HG02759 (cell line): ENCODE measurements at regions not wholly inside any gene's neighbourhood (a gene's known extent, or its start where the extent isn't known, plus 50 kb on each side); places are given as distances from the start of the nearest gene placed in this dataset.

Experiments used
- ATAC-seq: cut with Tn5 transposase; IDR thresholded peaks from one replicate; pipeline ENCODE4 v1.9.1; 2021; ENCODE audit warnings: mild to moderate bottlenecking, moderate library complexity; ENCODE audit not compliant: unreplicated experiment

GRCh38 chr11:42161886-42162285 lies 702.4 kb upstream of the LRRC4C start:
- ATAC-seq, result no peak

GRCh38 chr11:42169191-42169590 lies 709.7 kb upstream of the LRRC4C start:
- no peak for ATAC-seq

- ATAC-seq, result no peak
These were observed 711.1 kb upstream of the LRRC4C start for GRCh38 chr11:42170601-42171000.

- ATAC-seq, result no peak
These were observed 711.6 kb upstream of the LRRC4C start for GRCh38 chr11:42171046-42171445.

GRCh38 chr11:42172441-42172840 lies 713.0 kb upstream of the LRRC4C start:
- ATAC-seq, result no peak

GRCh38 chr11:42175203-42175602 lies 715.8 kb upstream of the LRRC4C start:
- ATAC-seq, result no peak

GRCh38 chr11:42179216-42179615 lies 719.8 kb upstream of the LRRC4C start:
- no peak for ATAC-seq

- no peak for ATAC-seq
These were observed 736.0 kb upstream of the LRRC4C start for GRCh38 chr11:42195289-42196013.

GRCh38 chr11:42200311-42200710 lies 740.9 kb upstream of the LRRC4C start:
- ATAC-seq, result no peak

- ATAC-seq, result no peak
These were observed 742.2 kb upstream of the LRRC4C start for GRCh38 chr11:42201603-42202148.

- no peak for ATAC-seq
These were observed 746.1 kb upstream of the LRRC4C start for GRCh38 chr11:42205518-42205917.

GRCh38 chr11:42225664-42226063 lies 766.2 kb upstream of the LRRC4C start:
- no peak for ATAC-seq

- no peak for ATAC-seq
These were observed 773.2 kb upstream of the LRRC4C start for GRCh38 chr11:42232673-42233072.

- no peak for ATAC-seq
These were observed 775.0 kb upstream of the LRRC4C start for GRCh38 chr11:42234451-42234951.

- no peak for ATAC-seq
These were observed 778.3 kb upstream of the LRRC4C start for GRCh38 chr11:42237701-42238235.

GRCh38 chr11:42239188-42239587 lies 779.7 kb upstream of the LRRC4C start:
- no peak for ATAC-seq

- no peak for ATAC-seq
These were observed 783.9 kb upstream of the LRRC4C start for GRCh38 chr11:42243385-42243784.

- no peak for ATAC-seq
These were observed 784.9 kb upstream of the LRRC4C start for GRCh38 chr11:42244376-42244775.

GRCh38 chr11:42249401-42249800 lies 789.9 kb upstream of the LRRC4C start:
- no peak for ATAC-seq

- no peak for ATAC-seq
These were observed 790.5 kb upstream of the LRRC4C start for GRCh38 chr11:42249956-42250355.

- ATAC-seq, result no peak
These were observed 792.5 kb upstream of the LRRC4C start for GRCh38 chr11:42251984-42252383.

GRCh38 chr11:42253156-42253555 lies 793.7 kb upstream of the LRRC4C start:
- no peak for ATAC-seq
